OCI-LY1 (cell line): ENCODE measurements at regions not wholly inside any gene's neighbourhood (a gene's known extent, or its start where the extent isn't known, plus 50 kb on each side); places are given as distances from the start of the nearest gene placed in this dataset.

Experiments
- H2AFZ ChIP-seq: fragments of 200-600 bp; sonication (generic), shearing (Covaris generic); 2 replicates; pipeline ENCODE4 v1.6.0; 2014; ENCODE audit warnings: antibody characterized with exemption, mild to moderate bottlenecking, low read length
- H3F3A ChIP-seq: fragments of 200-600 bp; sonication (generic), shearing (Covaris generic); 2 replicates; pipeline ENCODE4 v1.6.0; 2014; ENCODE audit warnings: mild to moderate bottlenecking, antibody characterized with exemption, low read length, moderate library complexity; ENCODE audit not compliant: insufficient read depth
- H3K27ac ChIP-seq: fragments of 200-600 bp; sonication (generic); 2 replicates; pipeline ENCODE4 v1.5.1; 2014; ENCODE audit warnings: low read length, mixed run types, mild to moderate bottlenecking, low read depth; ENCODE audit not compliant: poor library complexity, severe bottlenecking
- H3K27me3 ChIP-seq: fragments of 200-600 bp; sonication (generic); 2 replicates; pipeline ENCODE4 v1.6.0; 2014; ENCODE audit warnings: antibody characterized with exemption, mild to moderate bottlenecking, low read length, moderate library complexity; ENCODE audit not compliant: insufficient read depth
- H3K36me3 ChIP-seq: fragments of 200-600 bp; sonication (generic); 2 replicates; pipeline ENCODE4 v1.6.1; 2014; ENCODE audit warnings: mild to moderate bottlenecking, antibody characterized with exemption, low read length, moderate library complexity, mixed read lengths; ENCODE audit not compliant: insufficient read depth
- H3K4me1 ChIP-seq: fragments of 200-600 bp; sonication (generic); 2 replicates; pipeline ENCODE4 v1.5.1; 2014; ENCODE audit warnings: mild to moderate bottlenecking, low read length, moderate library complexity; ENCODE audit not compliant: insufficient read depth, severe bottlenecking
- H3K4me2 ChIP-seq: fragments of 200-600 bp; sonication (generic), shearing (Covaris generic); 2 replicates; pipeline ENCODE4 v1.6.1; 2014; ENCODE audit warnings: low read length
- H3K4me3 ChIP-seq: fragments of 200-600 bp; sonication (generic); 2 replicates; pipeline ENCODE4 v1.5.1; 2014; ENCODE audit warnings: low read length, low read depth, mild to moderate bottlenecking, mixed read lengths; ENCODE audit not compliant: poor library complexity, severe bottlenecking
- H3K79me2 ChIP-seq: fragments of 200-600 bp; shearing (Covaris generic); 2 replicates; pipeline ENCODE4 v1.6.1; 2016; ENCODE audit warnings: mixed run types, low read length, mixed read lengths; ENCODE audit not compliant: insufficient read depth
- H3K9ac ChIP-seq: fragments of 200-600 bp; sonication (generic), shearing (Covaris generic); 2 replicates; pipeline ENCODE4 v1.6.1; 2014; ENCODE audit warnings: mild to moderate bottlenecking, low read length, mixed read lengths
- H3K9me2 ChIP-seq: fragments of 200-600 bp; sonication (generic), shearing (Covaris generic); 2 replicates; pipeline ENCODE4 v1.6.1; 2014; ENCODE audit warnings: low read depth, mild to moderate bottlenecking, low read length, mixed read lengths
- H3K9me3 ChIP-seq: fragments of 200-600 bp; shearing (Covaris generic); 2 replicates; pipeline ENCODE4 v1.6.1; 2014; ENCODE audit warnings: low read length, mixed read lengths
- H4K20me1 ChIP-seq: fragments of 200-600 bp; sonication (generic), shearing (Covaris generic); 2 replicates; pipeline ENCODE4 v1.6.0; 2016; ENCODE audit warnings: mild to moderate bottlenecking, low read length; ENCODE audit not compliant: insufficient read depth
- CTCF ChIP-seq: fragments of 200-600 bp; sonication (generic), shearing (Covaris generic); IDR thresholded peaks from 2 replicates; pipeline ENCODE4 v1.5.1; 2017; ENCODE audit warnings: mild to moderate bottlenecking, antibody characterized with exemption, low read length, moderate library complexity, mixed read lengths
- EZH2 ChIP-seq: fragments of 200-600 bp; sonication (generic), shearing (Covaris generic); IDR thresholded peaks from 2 replicates; pipeline ENCODE4 v1.8.0; 2017; ENCODE audit warnings: borderline replicate concordance, mixed run types, mild to moderate bottlenecking, antibody characterized with exemption, low read length, moderate library complexity, mixed read lengths

- no peaks in the 10 kb centered on the region for H3K4me1 ChIP-seq
- TF ChIP-seq CTCF (no peak), EZH2 (no peak)
- no peaks in the 10 kb centered on the region for H3K79me2 ChIP-seq
- H3K27ac ChIP-seq: no peak overlapping the region
- H3K9me2 ChIP-seq: no peaks in the 10 kb centered on the region
- H3K4me2 ChIP-seq: no peak overlapping the region
- no peak overlapping the region for H3K4me3 ChIP-seq
- H3K27me3 ChIP-seq: no peaks in the 10 kb centered on the region
- no peak overlapping the region for H3K9ac ChIP-seq
- H3K36me3 ChIP-seq: no peaks in the 10 kb centered on the region
- no peaks in the 10 kb centered on the region for H3K9me3 ChIP-seq
- H2AFZ ChIP-seq: no peak overlapping the region
- H4K20me1 ChIP-seq: no peaks in the 10 kb centered on the region
- no peaks in the 10 kb centered on the region for H3F3A ChIP-seq
Measured at GRCh38 chr11:22084056-22084455, 108.8 kb upstream of the ANO5 start.

- no peak overlapping the region for H3K9ac ChIP-seq
- no peaks in the 10 kb centered on the region for H3K9me2 ChIP-seq
- TF ChIP-seq EZH2 (no peak), CTCF (no peak)
- no peaks in the 10 kb centered on the region for H3K36me3 ChIP-seq
- H3K4me2 ChIP-seq: no peak overlapping the region
- H3K4me1 ChIP-seq: no peaks in the 10 kb centered on the region
- no peak overlapping the region for H2AFZ ChIP-seq
- H3K27me3 ChIP-seq: no peaks in the 10 kb centered on the region
- no peaks in the 10 kb centered on the region for H3F3A ChIP-seq
- no peaks in the 10 kb centered on the region for H3K79me2 ChIP-seq
- no peak overlapping the region for H3K27ac ChIP-seq
- no peaks in the 10 kb centered on the region for H4K20me1 ChIP-seq
- H3K4me3 ChIP-seq: no peak overlapping the region
- no peaks in the 10 kb centered on the region for H3K9me3 ChIP-seq
Measured at GRCh38 chr11:22084564-22084963, 108.3 kb upstream of the ANO5 start.

- no peak for TF ChIP-seq CTCF
- no peak for TF ChIP-seq EZH2
- Histone ChIP-seq H4K20me1 (no peaks in the 10 kb centered on the region), H3K4me1 (no peaks in the 10 kb centered on the region), H3K27me3 (no peaks in the 10 kb centered on the region), H3K4me3 (no peak overlapping the region), H2AFZ (no peak overlapping the region), H3K9me2 (no peaks in the 10 kb centered on the region), H3K79me2 (no peaks in the 10 kb centered on the region), H3K27ac (no peak overlapping the region), H3K36me3 (no peaks in the 10 kb centered on the region), H3K4me2 (no peak overlapping the region), H3F3A (no peaks in the 10 kb centered on the region), H3K9ac (no peak overlapping the region), H3K9me3 (no peaks in the 10 kb centered on the region)
Measured at GRCh38 chr11:22089609-22090008, 103.3 kb upstream of the ANO5 start.
